CD8-positive, alpha-beta memory T cell (primary cell): ENCODE measurements at regions not wholly inside any gene's neighbourhood (a gene's known extent, or its start where the extent isn't known, plus 50 kb on each side); places are given as distances from the start of the nearest gene placed in this dataset.
"Not testable (repeated sequence)": the region's sequence is repeated elsewhere in the genome, so short reads cannot be mapped to it uniquely, and the experiment has no call there.

Source experiments
- CTCF ChIA-PET: fragments of 350-600 bp; sonication (Branson Sonifier 250); formaldehyde crosslinking; loops from one replicate; lab custom pipeline; 2021; ENCODE audit warnings: antibody characterized with exemption; lab: Charles Lee
- POLR2A ChIA-PET: fragments of 350-600 bp; sonication (Branson Sonifier 250); formaldehyde crosslinking; loops from one replicate; lab custom pipeline; 2021; ENCODE audit warnings: antibody characterized with exemption; lab: Charles Lee
- DNase-seq, 5 donors: peaks; one replicate each; pipeline versions ENCODE4 v3.0.0 to v3.0.0-alpha.2; 2020 to 2022; ENCODE audit warnings: mixed read lengths in 1 of 5
- H3K27ac ChIP-seq: one replicate; pipeline ENCODE4 v1.7.0; 2013; ENCODE audit warnings: low read depth, mild to moderate bottlenecking, low read length, moderate library complexity
- H3K27me3 ChIP-seq: 2 replicates; pipeline ENCODE4 v1.7.0; 2013; ENCODE audit warnings: low read length, mild to moderate bottlenecking; ENCODE audit not compliant: insufficient read depth, poor library complexity, severe bottlenecking
- H3K36me3 ChIP-seq: 2 replicates; pipeline ENCODE4 v1.7.0; 2013; ENCODE audit warnings: mild to moderate bottlenecking, low read length, moderate library complexity; ENCODE audit not compliant: insufficient read depth
- H3K4me1 ChIP-seq: 2 replicates; pipeline ENCODE4 v1.7.0; 2013; ENCODE audit warnings: mild to moderate bottlenecking, low read length, moderate library complexity; ENCODE audit not compliant: insufficient read depth
- H3K4me3 ChIP-seq: 2 replicates; pipeline ENCODE4 v1.7.0; 2013; ENCODE audit warnings: mild to moderate bottlenecking, low read length
- H3K9me3 ChIP-seq: 2 replicates; pipeline ENCODE4 v1.7.0; 2013; ENCODE audit warnings: mild to moderate bottlenecking, low read length
- H3K27ac Mint-ChIP-seq, 8 donors: one replicate each; pipeline ENCODE4 v1.8.0; 2020 to 2021; ENCODE audit warnings: mixed read lengths in 8 of 8, mild to moderate bottlenecking in 6 of 8, inconsistent platforms in 3 of 8, moderate library complexity in 3 of 8
- H3K27me3 Mint-ChIP-seq, 2 donors: one replicate each; pipeline ENCODE4 v1.8.0; 2020 to 2021; ENCODE audit warnings: mixed read lengths in 2 of 2, mild to moderate bottlenecking in 1 of 2, moderate library complexity in 1 of 2
- H3K36me3 Mint-ChIP-seq, 3 donors: one replicate each; pipeline ENCODE4 v1.8.0; 2020 to 2021; ENCODE audit warnings: mixed read lengths in 3 of 3, inconsistent platforms in 1 of 3, mild to moderate bottlenecking in 1 of 3
- H3K4me1 Mint-ChIP-seq, 3 donors: one replicate each; pipeline ENCODE4 v1.8.0; 2020 to 2021; ENCODE audit warnings: mixed read lengths in 3 of 3, inconsistent platforms in 1 of 3, mild to moderate bottlenecking in 1 of 3
- H3K4me3 Mint-ChIP-seq, 7 donors: one replicate each; pipeline ENCODE4 v1.8.0; 2020 to 2021; ENCODE audit warnings: mixed read lengths in 7 of 7, mild to moderate bottlenecking in 6 of 7, moderate library complexity in 4 of 7, inconsistent platforms in 2 of 7
- H3K9me3 Mint-ChIP-seq, 5 donors: one replicate each; pipeline ENCODE4 v1.8.0; 2020 to 2022; ENCODE audit warnings: mixed read lengths in 5 of 5, mild to moderate bottlenecking in 3 of 5, moderate library complexity in 2 of 5, inconsistent platforms in 1 of 5

DNA sequence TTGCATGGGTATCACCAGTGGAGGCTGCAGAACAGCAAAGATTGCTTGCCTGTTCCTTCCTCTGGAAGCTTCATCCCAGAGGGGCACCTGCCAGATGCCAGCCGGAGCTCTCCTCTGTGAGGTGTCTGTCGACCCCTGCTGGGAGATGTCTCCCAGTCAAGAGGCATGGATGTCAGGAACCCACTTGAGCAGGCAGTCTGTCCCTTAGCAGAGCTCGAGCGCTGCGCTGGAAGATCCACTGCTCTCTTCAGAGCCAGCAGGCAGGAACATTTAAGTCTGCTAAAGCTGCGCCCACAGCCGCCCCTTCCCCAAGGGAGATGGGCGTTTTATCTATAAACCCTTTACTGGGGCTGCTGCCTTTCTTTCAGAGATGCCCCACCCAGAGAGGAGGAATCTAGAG, 126.3 kb upstream of the ST6GALNAC5 start:
- H3K36me3 ChIP-seq, CTCF ChIA-PET, H3K4me3 Mint-ChIP-seq, H3K4me1 ChIP-seq, DNase-seq, POLR2A ChIA-PET, H3K27ac ChIP-seq, H3K4me1 Mint-ChIP-seq, H3K9me3 ChIP-seq, H3K36me3 Mint-ChIP-seq, H3K27ac Mint-ChIP-seq, H3K4me3 ChIP-seq, H3K27me3 ChIP-seq: not testable (repeated sequence)
- Mint-ChIP-seq H3K9me3 (peaks cover 8 to 18% (median 10%) of the 10 kb centered on the region in 5 donors), H3K27me3 (peaks cover 3 to 12% of the 10 kb centered on the region in 2 donors)

DNA sequence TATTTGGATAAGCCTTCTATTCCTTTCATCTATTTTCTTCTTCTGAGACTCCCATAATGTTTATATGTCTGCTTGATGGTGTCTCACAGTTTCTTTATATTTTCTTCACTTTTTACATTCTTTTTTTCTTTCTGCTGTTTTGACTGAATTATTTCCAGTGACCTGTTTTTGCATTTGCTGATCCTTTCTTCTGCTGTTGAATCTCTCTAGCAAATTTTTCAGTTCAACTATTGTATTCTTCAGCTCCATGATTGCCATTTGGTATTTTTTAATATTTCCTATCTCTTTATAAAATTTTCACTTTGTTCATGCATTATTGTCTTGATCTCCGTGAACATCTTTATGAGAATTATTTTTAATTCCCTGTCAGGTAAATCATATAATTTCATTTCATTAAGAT, 122.3 kb upstream of the ST6GALNAC5 start:
- no peaks in the 10 kb centered on the region for H3K36me3 ChIP-seq
- no peak overlapping the region for H3K4me3 Mint-ChIP-seq
- ChIA-PET POLR2A (no interaction called here), CTCF (no interaction called here)
- no peaks in the 10 kb centered on the region for H3K27me3 ChIP-seq
- no peaks in the 10 kb centered on the region for H3K9me3 ChIP-seq
- no peak overlapping the region for H3K27ac ChIP-seq
- H3K4me3 ChIP-seq: no peak overlapping the region
- peaks cover 2 to 26% of the 10 kb centered on the region in 2 donors for H3K27me3 Mint-ChIP-seq
- no peak overlapping the region for H3K27ac Mint-ChIP-seq
- H3K9me3 Mint-ChIP-seq: peaks cover 5 to 14% (median 7%) of the 10 kb centered on the region in 5 donors
- no peaks in the 10 kb centered on the region for H3K4me1 Mint-ChIP-seq
- no peaks in the 10 kb centered on the region for H3K4me1 ChIP-seq
- H3K36me3 Mint-ChIP-seq: peaks cover 0 to 2% (median 0%) of the 10 kb centered on the region in 3 donors
- no peak for DNase-seq

DNA sequence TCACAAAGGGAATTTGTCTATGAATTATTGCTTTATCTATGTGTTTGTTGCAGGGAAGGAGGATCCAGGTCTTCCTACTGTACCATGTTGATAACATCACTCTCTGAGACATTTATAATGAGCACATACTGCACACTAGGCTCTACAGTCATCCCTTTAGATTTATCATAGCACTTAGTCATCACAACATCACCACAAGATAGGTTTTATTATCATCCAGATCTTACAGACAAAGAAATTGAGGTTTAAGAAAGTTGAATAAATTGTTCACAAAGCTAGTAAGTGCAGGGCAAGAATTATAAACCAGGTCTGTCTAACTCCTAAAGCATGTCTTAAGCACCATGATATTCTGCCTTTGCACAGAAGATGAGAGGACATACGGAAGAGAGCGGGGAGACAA, 121.1 kb upstream of the ST6GALNAC5 start:
- peaks cover 5 to 14% (median 7%) of the 10 kb centered on the region in 5 donors for H3K9me3 Mint-ChIP-seq
- H3K27me3 ChIP-seq: no peaks in the 10 kb centered on the region
- H3K27ac Mint-ChIP-seq: no peak overlapping the region
- no peak for DNase-seq
- CTCF ChIA-PET: no interaction called here
- no peaks in the 10 kb centered on the region for H3K4me1 Mint-ChIP-seq
- no peak overlapping the region for H3K4me3 Mint-ChIP-seq
- H3K27me3 Mint-ChIP-seq: peaks cover 3 to 33% of the 10 kb centered on the region in 2 donors
- H3K36me3 ChIP-seq: no peaks in the 10 kb centered on the region
- H3K4me3 ChIP-seq: no peak overlapping the region
- H3K4me1 ChIP-seq: no peaks in the 10 kb centered on the region
- no peaks in the 10 kb centered on the region for H3K9me3 ChIP-seq
- no peak overlapping the region for H3K27ac ChIP-seq
- peaks cover 0 to 2% (median 0%) of the 10 kb centered on the region in 3 donors for H3K36me3 Mint-ChIP-seq
- POLR2A ChIA-PET: no interaction called here

DNA sequence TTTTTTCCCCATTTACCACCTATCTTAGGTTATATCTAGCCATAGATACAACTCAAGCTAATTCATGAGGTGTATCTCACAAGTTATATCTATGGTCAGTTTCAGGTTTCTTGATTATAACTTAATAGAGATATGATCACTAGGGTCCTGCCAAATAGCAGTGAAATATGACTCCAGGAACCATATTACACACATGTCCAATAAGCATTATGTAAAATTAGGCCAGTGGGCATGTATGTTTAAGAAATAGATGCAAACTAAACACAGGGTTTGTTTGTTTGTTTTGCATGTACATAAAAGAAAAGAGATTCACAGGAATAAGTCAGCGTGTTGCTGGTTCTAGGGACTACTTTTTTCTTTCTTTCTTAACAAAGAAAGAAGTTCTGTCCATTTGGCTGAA, 112.5 kb upstream of the ST6GALNAC5 start:
- peaks cover 0 to 4% (median 0%) of the 10 kb centered on the region in 5 donors for H3K9me3 Mint-ChIP-seq
- no peaks in the 10 kb centered on the region for H3K36me3 ChIP-seq
- peaks cover 8 to 9% of the 10 kb centered on the region in 2 donors for H3K27me3 Mint-ChIP-seq
- no peak overlapping the region for H3K4me3 ChIP-seq
- no peak overlapping the region for H3K27ac Mint-ChIP-seq
- no peaks in the 10 kb centered on the region for H3K27me3 ChIP-seq
- H3K4me1 ChIP-seq: no peaks in the 10 kb centered on the region
- ChIA-PET CTCF (no interaction called here), POLR2A (no interaction called here)
- H3K4me1 Mint-ChIP-seq: no peaks in the 10 kb centered on the region
- no peak overlapping the region for H3K27ac ChIP-seq
- no peak for DNase-seq
- no peak overlapping the region for H3K4me3 Mint-ChIP-seq
- no peaks in the 10 kb centered on the region for H3K9me3 ChIP-seq
- H3K36me3 Mint-ChIP-seq: no peaks in the 10 kb centered on the region

DNA sequence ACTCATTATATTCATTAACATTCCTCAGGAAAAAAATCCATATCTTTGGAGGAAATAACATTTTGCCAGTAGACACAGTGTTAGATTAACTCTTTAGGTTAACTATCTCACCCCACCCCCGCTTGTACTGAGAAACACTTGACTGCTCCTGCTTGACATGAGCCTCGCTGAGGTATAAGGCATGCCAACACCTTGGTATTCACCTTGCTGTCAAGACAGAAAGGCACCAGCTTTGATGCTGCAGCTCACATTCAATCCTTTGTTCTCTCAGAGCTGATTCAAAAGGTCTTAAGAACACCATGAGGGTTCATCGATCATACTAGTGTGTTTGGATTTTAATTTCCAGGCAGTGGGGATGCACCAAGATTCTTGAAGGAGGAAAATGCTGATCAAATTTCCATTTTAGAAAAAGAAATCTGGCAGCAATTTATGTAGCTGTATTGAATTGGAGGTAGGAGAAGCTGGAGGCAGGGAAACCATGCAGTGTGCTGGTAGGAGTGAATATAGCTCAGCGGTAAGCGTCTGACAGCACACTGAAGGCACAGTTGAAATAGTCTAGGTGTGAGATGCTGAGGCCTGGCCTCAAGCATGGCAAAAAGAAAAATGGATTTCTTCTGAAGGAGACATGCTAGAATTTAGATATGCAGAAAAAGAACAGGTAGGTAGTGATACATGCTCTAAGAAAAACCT, 108.0 kb upstream of the ST6GALNAC5 start:
- Histone ChIP-seq H3K4me1 (no peaks in the 10 kb centered on the region), H3K4me3 (no peak overlapping the region), H3K27ac (no peak overlapping the region), H3K9me3 (no peaks in the 10 kb centered on the region), H3K36me3 (no peaks in the 10 kb centered on the region), H3K27me3 (no peaks in the 10 kb centered on the region)
- H3K27me3 Mint-ChIP-seq: peaks cover 3 to 4% of the 10 kb centered on the region in 2 donors
- H3K9me3 Mint-ChIP-seq: peaks cover 0 to 4% (median 0%) of the 10 kb centered on the region in 5 donors
- no peaks in the 10 kb centered on the region for H3K36me3 Mint-ChIP-seq
- ChIA-PET CTCF (no interaction called here), POLR2A (no interaction called here)
- no peaks in the 10 kb centered on the region for H3K4me1 Mint-ChIP-seq
- no peak for DNase-seq
- H3K27ac Mint-ChIP-seq: no peak overlapping the region
- no peak overlapping the region for H3K4me3 Mint-ChIP-seq

DNA sequence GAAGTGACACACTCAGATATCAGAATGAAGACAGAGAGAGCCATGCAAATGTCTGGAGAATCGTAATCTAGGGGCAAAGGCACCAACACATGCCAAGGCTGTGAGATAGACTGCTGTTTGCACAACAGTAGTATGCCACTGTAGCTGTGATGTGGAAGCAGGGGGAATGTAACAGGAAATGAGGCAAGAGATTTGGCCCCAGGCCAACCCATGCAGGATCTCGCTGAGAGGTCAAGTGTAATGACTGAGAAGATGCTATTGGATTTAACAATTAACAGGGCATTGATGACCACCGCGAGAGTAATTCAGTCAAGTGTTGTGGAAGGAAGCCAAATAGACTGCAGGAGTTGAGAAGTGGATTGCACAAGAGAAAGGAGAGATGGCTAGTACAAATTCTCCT, 107.3 kb upstream of the ST6GALNAC5 start:
- Histone ChIP-seq H3K4me3 (no peak overlapping the region), H3K27me3 (no peaks in the 10 kb centered on the region), H3K27ac (no peak overlapping the region), H3K9me3 (no peaks in the 10 kb centered on the region), H3K4me1 (no peaks in the 10 kb centered on the region), H3K36me3 (no peaks in the 10 kb centered on the region)
- Mint-ChIP-seq H3K27ac (no peak overlapping the region), H3K27me3 (peaks cover 3 to 9% of the 10 kb centered on the region in 2 donors), H3K36me3 (no peaks in the 10 kb centered on the region), H3K4me1 (no peaks in the 10 kb centered on the region), H3K9me3 (peaks cover 0 to 4% (median 0%) of the 10 kb centered on the region in 5 donors), H3K4me3 (no peak overlapping the region)
- ChIA-PET POLR2A (no interaction called here), CTCF (no interaction called here)
- no peak for DNase-seq

DNA sequence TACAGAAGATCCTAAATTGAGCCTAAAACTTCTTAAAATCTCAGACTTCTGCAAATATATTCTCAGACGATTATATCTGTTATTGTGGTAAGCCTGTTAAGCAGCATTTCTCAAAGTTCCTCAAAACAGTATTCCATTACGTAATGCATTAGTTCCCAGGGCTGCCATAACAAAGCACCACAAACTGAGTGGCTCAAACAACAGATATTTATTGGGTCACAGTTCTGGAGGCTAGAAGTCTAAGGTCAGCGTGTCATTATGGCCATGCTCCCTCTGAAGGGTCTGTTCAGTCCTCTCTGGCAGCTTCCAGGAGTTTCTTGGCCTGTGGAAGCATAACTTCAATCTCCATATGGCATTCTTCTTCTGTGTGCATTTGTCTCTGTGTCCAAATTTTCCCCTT, 103.5 kb upstream of the ST6GALNAC5 start:
- H3K27me3 Mint-ChIP-seq: peaks cover 0 to 18% of the 10 kb centered on the region in 2 donors
- H3K36me3 Mint-ChIP-seq: no peaks in the 10 kb centered on the region
- POLR2A ChIA-PET: no interaction called here
- Histone ChIP-seq H3K27ac (no peak overlapping the region), H3K4me1 (no peaks in the 10 kb centered on the region), H3K36me3 (no peaks in the 10 kb centered on the region), H3K27me3 (no peaks in the 10 kb centered on the region), H3K9me3 (no peaks in the 10 kb centered on the region), H3K4me3 (no peak overlapping the region)
- DNase-seq: no peak
- CTCF ChIA-PET: no interaction called here
- H3K4me1 Mint-ChIP-seq: no peaks in the 10 kb centered on the region
- H3K27ac Mint-ChIP-seq: no peak overlapping the region
- no peak overlapping the region for H3K4me3 Mint-ChIP-seq
- H3K9me3 Mint-ChIP-seq: no peaks in the 10 kb centered on the region

DNA sequence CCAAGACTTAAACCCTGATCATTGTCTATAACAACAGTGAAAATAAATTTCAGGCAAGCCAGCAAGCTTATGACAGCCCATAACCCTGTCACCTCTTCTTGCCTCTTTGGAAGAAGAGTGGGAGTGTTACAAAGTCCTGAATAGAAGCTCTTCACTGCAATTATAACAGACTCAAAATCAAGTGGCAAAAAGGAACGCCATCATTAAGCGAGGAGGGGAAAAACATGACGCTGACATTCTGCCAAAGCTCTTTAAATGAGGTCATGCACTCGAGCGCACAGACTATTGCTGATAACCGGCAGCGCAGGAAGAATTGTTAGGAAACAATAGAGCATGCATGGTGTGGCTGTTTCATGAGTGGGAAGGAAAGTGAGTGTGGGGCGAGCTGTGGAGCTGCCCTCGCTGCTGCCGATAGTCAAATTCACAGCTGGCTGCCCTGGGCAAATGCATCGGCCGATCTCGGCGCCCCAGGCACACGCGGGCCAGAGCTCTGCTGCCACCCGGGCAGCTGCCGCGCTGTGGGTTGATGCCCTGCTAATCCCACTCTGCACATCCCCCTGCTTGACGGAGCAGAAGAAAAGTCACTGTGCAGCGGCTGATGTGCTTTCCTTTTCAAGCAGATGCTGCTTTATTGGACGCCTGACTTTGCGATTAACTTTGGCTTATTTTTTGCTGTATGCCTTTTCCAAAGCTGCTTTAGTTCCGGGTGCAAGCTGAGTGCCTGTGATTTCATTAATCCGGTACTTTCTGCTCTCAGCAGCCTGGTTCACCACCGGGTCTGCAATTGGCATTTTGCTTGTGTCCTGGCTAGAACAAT, 102.4 kb upstream of the ST6GALNAC5 start:
- Histone ChIP-seq H3K4me1 (no peaks in the 10 kb centered on the region), H3K9me3 (no peaks in the 10 kb centered on the region), H3K27me3 (no peaks in the 10 kb centered on the region), H3K27ac (no peak overlapping the region), H3K4me3 (no peak overlapping the region), H3K36me3 (no peaks in the 10 kb centered on the region)
- DNase-seq: no peak
- Mint-ChIP-seq H3K27me3 (peaks cover 0 to 18% of the 10 kb centered on the region in 2 donors), H3K9me3 (peaks cover 0 to 2% (median 0%) of the 10 kb centered on the region in 5 donors), H3K36me3 (no peaks in the 10 kb centered on the region), H3K4me1 (no peaks in the 10 kb centered on the region), H3K27ac (no peak overlapping the region), H3K4me3 (no peak overlapping the region)
- POLR2A ChIA-PET: no interaction called here
- CTCF ChIA-PET: no interaction called here
